ENCODE measurements at regions not wholly inside any gene's neighbourhood (a gene's known extent, or its start where the extent isn't known, plus 50 kb on each side); places are given as distances from the start of the nearest gene placed in this dataset.

- POLR2A ChIA-PET = no interaction called here
- no peak overlapping the region for H3K4me2 ChIP-seq (ENCODE audit: insufficient read depth, low read length)
- no peaks in the 10 kb centered on the region for H3K9me1 ChIP-seq (replicated peaks; ENCODE audit: control insufficient read depth, extremely low read depth, insufficient read depth, low read length)
- FAIRE-seq (no peak), DNase-seq (ENCODE audit: low read depth, low spot score) (no peak)
- H3K27ac ChIP-seq (ENCODE audit: insufficient read depth, low read depth, low read length) = no peak overlapping the region
- no peaks in the 10 kb centered on the region for H3K9me3 ChIP-seq (replicated peaks; ENCODE audit: control insufficient read depth, insufficient read depth, low read length)
- H3K36me3 ChIP-seq (ENCODE audit: control insufficient read depth in 2 of 2, extremely low read depth in 1 of 2, insufficient read depth in 2 of 2, low read length in 2 of 2) = no peaks in the 10 kb centered on the region
- H3K4me3 ChIP-seq (replicated peaks in 1 of 3; ENCODE audit: insufficient read depth in 1 of 3, low read depth in 1 of 3, low read length in 3 of 3) = no peak overlapping the region
- BruUV-seq (replicated peaks) = no TSS peak
- H4K20me1 ChIP-seq (replicated peaks; ENCODE audit: control insufficient read depth, extremely low read depth, insufficient read depth, low read length) = no peaks in the 10 kb centered on the region
- no peak overlapping the region for H2AFZ ChIP-seq (ENCODE audit: low read depth, low read length)
- H3K4me1 ChIP-seq (ENCODE audit: control insufficient read depth, extremely low read depth, insufficient read depth, low read length) = no peaks in the 10 kb centered on the region
- no peaks in the 10 kb centered on the region for H3K27me3 ChIP-seq (ENCODE audit: control insufficient read depth in 2 of 2, insufficient read depth in 2 of 2, low read length in 2 of 2)
- CTCF ChIA-PET = no interaction called here
- H3K79me2 ChIP-seq (ENCODE audit: control insufficient read depth, insufficient read depth, low read length) = no peaks in the 10 kb centered on the region
- intact Hi-C loops (cut with micrococcal nuclease) = no loop called here
- TF ChIP-seq POLR2AphosphoS5 (IDR thresholded peaks at IDR 0.05; ENCODE audit: insufficient read depth, low read depth, low read length) (no peak), POLR2A (IDR thresholded peaks at IDR 0.05; ENCODE audit: low read depth, low read length) (no peak), MYC (IDR thresholded peaks at IDR 0.05; ENCODE audit: low read depth, low read length) (no peak), EZH2 (IDR thresholded peaks at IDR 0.05; ENCODE audit: borderline replicate concordance, low read depth, low read length, severe bottlenecking) (no peak), FOS (IDR thresholded peaks at IDR 0.05; ENCODE audit: borderline replicate concordance, insufficient read depth, low read length) (no peak), MAX (IDR thresholded peaks at IDR 0.05; ENCODE audit: insufficient read depth, insufficient read length) (no peak), JUN (IDR thresholded peaks at IDR 0.05; ENCODE audit: borderline replicate concordance, insufficient read depth, insufficient read length, low read depth) (no peak), CTCF (IDR thresholded peaks at IDR 0.05; ENCODE audit: extremely low read depth in 1 of 2, insufficient read depth in 1 of 2, low read depth in 1 of 2, low read length in 2 of 2) (no peak), GATA2 (IDR thresholded peaks at IDR 0.05; ENCODE audit: insufficient read depth, insufficient read length, low read depth, low read length) (no peak)
- no peak overlapping the region for H3K9ac ChIP-seq (replicated peaks; ENCODE audit: extremely low read depth, insufficient read depth, low read length)
- dilution Hi-C loops (cut with MboI; ENCODE audit: extremely low pct_ligation_motif_present, low sequenced_read_pairs) = no loop called here
Observed at GRCh38 chr6:133179481-133179880, 61.7 kb upstream of the EYA4 start.

Data from endothelial cell of umbilical vein (primary cell).